Adipocyte (in vitro differentiated cells): ENCODE measurements at regions not wholly inside any gene's neighbourhood (a gene's known extent, or its start where the extent isn't known, plus 50 kb on each side); places are given as distances from the start of the nearest gene placed in this dataset.
A peak's percentile ranks its signal among the peaks of the same experiment; 100 is the strongest.

ENCODE experiments used
- DNase-seq: peaks from one replicate; pipeline ENCODE4 v3.0.0-alpha.2; 2015; ENCODE audit warnings: low read depth
- H3K27me3 ChIP-seq: replicated peaks from 2 replicates; pipeline ENCODE4 v1.7.0; 2013; ENCODE audit warnings: mild to moderate bottlenecking, low read length, moderate library complexity; ENCODE audit not compliant: control insufficient read depth, insufficient read depth
- H3K36me3 ChIP-seq: 2 replicates; pipeline ENCODE4 v1.7.0; 2013; ENCODE audit warnings: low read length, mild to moderate bottlenecking, moderate library complexity; ENCODE audit not compliant: control insufficient read depth, insufficient read depth, severe bottlenecking
- H3K4me1 ChIP-seq: 2 replicates; pipeline ENCODE4 v1.7.0; 2013; ENCODE audit warnings: mild to moderate bottlenecking, low read length, moderate library complexity; ENCODE audit not compliant: control insufficient read depth, insufficient read depth
- H3K4me3 ChIP-seq: 2 replicates; pipeline ENCODE4 v1.7.0; 2013; ENCODE audit warnings: mild to moderate bottlenecking, low read length, moderate library complexity
- H3K9ac ChIP-seq: 2 replicates; pipeline ENCODE4 v1.7.0; 2013; ENCODE audit warnings: mild to moderate bottlenecking, low read length, moderate library complexity
- H3K9me3 ChIP-seq: 2 replicates; pipeline ENCODE4 v1.7.0; 2013; ENCODE audit warnings: mild to moderate bottlenecking, low read length, moderate library complexity; ENCODE audit not compliant: control insufficient read depth

GRCh38 chr18:57087644-57088376, 59.1 kb upstream of the BOD1L2 start:
- no peak overlapping the region for H3K9ac ChIP-seq
- H3K4me3 ChIP-seq: no peak overlapping the region
- peaks cover 12% of the 10 kb centered on the region for H3K27me3 ChIP-seq
- no peaks in the 10 kb centered on the region for H3K36me3 ChIP-seq
- H3K4me1 ChIP-seq: no peaks in the 10 kb centered on the region
- H3K9me3 ChIP-seq: peaks cover 15% of the 10 kb centered on the region
- DNase-seq: no peak

GRCh38 chr18:57088883-57089282, 58.0 kb upstream of the BOD1L2 start:
- H3K9ac ChIP-seq: no peak overlapping the region

GRCh38 chr18:57089702-57090101, 57.2 kb upstream of the BOD1L2 start:
- Histone ChIP-seq H3K36me3 (no peaks in the 10 kb centered on the region), H3K9ac (no peak overlapping the region), H3K4me3 (no peak overlapping the region), H3K27me3 (peaks cover 7% of the 10 kb centered on the region), H3K4me1 (no peaks in the 10 kb centered on the region), H3K9me3 (peaks cover 5% of the 10 kb centered on the region)
- DNase-seq: no peak

More at GRCh38 chr18:57088883-57089282, 58.0 kb upstream of the BOD1L2 start:
- Histone ChIP-seq H3K4me3 (no peak overlapping the region), H3K9me3 (peaks cover 7% of the 10 kb centered on the region), H3K4me1 (no peaks in the 10 kb centered on the region), H3K27me3 (peaks cover 11% of the 10 kb centered on the region), H3K36me3 (no peaks in the 10 kb centered on the region)
- no peak for DNase-seq

GRCh38 chr18:57091231-57091630, 55.7 kb upstream of the BOD1L2 start:
- Histone ChIP-seq H3K4me1 (no peaks in the 10 kb centered on the region), H3K9ac (no peak overlapping the region), H3K9me3 (peaks cover 5% of the 10 kb centered on the region), H3K4me3 (no peak overlapping the region), H3K36me3 (no peaks in the 10 kb centered on the region), H3K27me3 (peaks cover 11% of the 10 kb centered on the region)
- no peak for DNase-seq

GRCh38 chr18:57094175-57094574, 52.7 kb upstream of the BOD1L2 start:
- DNase-seq: no peak
- H3K9me3 ChIP-seq: peaks cover 4% of the 10 kb centered on the region
- no peak overlapping the region for H3K4me3 ChIP-seq
- H3K36me3 ChIP-seq: no peaks in the 10 kb centered on the region
- H3K27me3 ChIP-seq: peaks cover 7% of the 10 kb centered on the region
- H3K9ac ChIP-seq: no peak overlapping the region
- no peaks in the 10 kb centered on the region for H3K4me1 ChIP-seq

- Histone ChIP-seq H3K9ac (no peak overlapping the region), H3K27me3 (peaks cover 7% of the 10 kb centered on the region)
Observed at GRCh38 chr18:57095884-57096283, 51.0 kb upstream of the BOD1L2 start.

More at GRCh38 chr18:57095884-57096283, 51.0 kb upstream of the BOD1L2 start:
- Histone ChIP-seq H3K36me3 (no peaks in the 10 kb centered on the region), H3K9me3 (peaks cover 4% of the 10 kb centered on the region), H3K4me3 (no peak overlapping the region), H3K4me1 (no peaks in the 10 kb centered on the region)
- peak; percentile 2 for DNase-seq
